ENCODE measurements at regions not wholly inside any gene's neighbourhood (a gene's known extent, or its start where the extent isn't known, plus 50 kb on each side); places are given as distances from the start of the nearest gene placed in this dataset.
"Not testable (repeated sequence)": the region's sequence is repeated elsewhere in the genome, so short reads cannot be mapped to it uniquely, and the experiment has no call there.

DNA sequence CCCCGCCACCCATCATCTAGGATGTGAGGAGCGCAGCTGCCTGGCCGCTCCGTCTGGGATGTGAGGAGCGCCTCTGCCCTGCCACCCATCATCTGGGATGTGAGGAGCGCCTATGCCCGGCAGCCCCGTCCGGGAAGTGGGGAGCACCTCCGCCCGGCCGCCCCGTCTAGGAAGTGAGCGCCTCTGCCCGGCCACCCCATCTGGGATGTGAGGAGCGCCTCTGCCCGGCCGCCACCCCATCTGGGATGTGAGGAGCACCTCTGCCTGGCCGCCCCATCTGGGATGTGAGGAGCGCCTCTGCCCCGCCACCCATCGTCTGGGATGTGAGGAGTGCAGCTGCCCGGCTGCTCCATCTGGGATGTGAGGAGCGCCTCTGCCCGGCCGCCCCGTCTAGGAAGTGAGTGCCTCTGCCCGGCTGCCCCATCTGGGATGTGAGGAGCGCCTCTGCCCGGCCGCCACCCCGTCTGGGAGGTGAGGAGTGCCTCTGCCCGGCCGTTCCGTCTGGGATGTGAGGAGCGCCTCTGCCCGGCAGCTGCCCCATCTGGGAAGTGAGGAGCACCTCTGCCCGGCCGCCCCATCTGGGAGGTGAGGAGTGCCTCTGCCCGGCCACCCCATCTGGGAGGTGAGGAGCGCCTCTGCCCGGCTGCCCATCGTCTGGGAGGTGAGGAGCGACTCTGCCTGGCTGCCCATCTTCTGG is 1086.5 kb downstream of the TYW1 start:
- not testable (repeated sequence) for DNase-seq (ENCODE audit: low spot score)

DNA sequence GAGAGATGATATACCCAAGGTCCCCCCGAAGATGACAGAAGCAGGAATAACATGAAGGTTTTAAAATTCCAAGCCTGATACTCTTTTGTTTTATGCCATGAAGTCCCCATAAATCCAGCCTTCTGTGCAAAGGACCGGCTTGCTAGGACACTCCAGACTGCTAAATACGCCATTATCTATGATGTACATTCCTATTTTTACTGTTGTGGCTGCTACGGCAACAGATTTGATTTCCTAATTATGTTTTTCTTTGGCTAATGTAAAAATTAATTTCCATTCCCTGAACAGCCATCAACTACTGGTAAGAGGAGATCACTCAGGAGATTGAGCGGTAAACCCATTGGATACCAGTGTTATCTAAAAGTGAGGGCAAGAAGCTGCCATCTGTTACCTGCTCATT is 1090.8 kb downstream of the TYW1 start:
- no peak for DNase-seq (ENCODE audit: low spot score)

DNA sequence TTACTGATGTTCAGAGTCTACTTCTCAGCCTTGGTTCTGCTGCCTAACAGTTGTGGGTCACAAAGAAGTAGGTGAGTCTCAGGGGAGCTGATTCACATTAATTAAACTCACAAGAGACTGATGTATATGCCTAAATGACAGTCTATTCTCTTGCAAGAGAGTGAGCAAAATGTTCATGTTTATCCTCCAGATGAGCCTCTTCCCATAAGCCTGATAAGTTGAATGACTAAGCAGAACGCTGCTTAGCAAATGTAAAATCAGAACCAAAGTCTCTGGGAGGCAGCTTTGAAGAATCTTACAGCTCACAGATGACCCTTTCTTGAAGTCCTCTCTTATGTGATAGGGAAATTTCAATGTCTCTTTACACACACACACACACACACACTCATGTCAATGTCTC is 1092.2 kb downstream of the TYW1 start:
- no peak for DNase-seq (ENCODE audit: low spot score)

DNA sequence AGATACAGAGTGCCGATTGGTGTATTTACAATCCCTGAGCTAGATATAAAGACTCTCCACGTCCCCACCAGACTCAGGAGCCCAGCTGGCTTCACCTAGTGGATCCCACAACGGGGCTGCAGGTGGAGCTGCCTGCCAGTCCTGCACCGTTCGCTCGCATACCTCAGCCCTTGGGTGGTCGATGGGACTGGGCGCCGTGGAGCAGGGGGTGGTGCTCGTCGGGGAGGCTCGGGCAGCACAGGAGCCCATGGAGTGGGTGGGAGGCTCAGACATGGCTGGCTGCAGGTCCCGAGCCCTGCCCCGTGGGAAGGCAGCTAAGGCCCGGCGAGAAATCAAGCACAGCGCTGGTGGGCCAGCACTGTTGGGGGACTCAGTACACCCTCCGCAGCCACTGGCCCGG is 1093.6 kb downstream of the TYW1 start:
- DNase-seq (ENCODE audit: low spot score) = not testable (repeated sequence)

DNA sequence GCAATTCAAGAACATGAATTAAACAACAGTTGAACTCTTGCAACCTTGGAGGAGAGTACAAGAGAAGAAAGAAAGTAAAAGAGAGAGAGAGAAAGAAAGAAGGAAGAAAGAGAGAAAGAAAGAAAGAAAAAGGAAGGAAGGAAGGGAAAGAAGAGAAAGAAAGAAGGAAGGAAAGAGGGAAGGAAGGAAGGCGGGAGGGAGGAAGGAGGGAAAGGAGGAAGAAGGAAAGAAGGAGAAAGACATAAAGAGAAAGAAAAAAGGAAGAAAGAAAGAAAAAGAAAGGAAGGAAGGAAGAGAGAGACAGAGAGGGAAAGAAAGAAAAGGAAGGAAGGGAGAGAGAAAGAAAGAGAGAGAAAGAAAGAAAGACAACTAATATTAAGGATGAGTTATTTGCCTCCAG is 1106.7 kb downstream of the TYW1 start:
- DNase-seq (ENCODE audit: low spot score) = no peak

DNA sequence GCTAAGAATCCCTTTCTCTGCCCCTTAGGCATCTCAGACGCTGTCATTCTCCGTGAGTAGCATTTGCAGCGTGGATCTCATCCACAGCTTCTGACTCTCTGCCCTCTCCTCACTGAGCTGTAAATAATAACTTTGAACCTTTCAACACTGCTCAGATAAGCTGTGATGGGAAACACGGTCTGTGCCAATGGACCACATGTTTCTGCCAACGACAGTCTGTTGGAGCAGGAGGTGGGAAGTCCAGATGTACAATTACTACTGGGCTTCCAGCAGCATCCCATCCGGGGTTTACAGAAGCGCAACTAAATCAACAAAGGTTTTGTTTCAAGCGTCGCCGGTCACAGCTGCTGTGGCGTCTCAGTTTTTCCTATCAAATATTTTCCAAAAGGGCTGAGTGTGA is 1110.6 kb downstream of the TYW1 start:
- no peak for DNase-seq (ENCODE audit: low spot score)

DNA sequence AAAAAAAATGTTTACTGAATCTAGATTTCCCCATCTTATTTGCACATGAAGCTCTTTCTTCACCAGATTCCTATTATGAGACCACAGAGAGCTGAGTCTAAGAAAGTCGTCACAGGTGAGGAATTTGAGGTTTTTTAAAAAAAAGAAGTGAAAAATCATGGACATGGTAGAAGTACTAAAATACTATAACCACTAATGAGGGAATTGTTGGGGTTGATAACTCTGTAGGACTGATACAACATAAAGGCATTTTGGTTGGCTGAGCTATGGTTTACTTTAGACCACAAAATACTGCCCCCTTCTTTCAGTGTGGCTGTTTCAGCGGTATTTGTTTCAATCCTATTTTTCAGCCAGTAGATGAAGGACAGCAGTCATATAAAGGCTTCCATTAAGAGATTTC is 1111.3 kb downstream of the TYW1 start:
- DNase-seq (ENCODE audit: low spot score) = no peak

DNA sequence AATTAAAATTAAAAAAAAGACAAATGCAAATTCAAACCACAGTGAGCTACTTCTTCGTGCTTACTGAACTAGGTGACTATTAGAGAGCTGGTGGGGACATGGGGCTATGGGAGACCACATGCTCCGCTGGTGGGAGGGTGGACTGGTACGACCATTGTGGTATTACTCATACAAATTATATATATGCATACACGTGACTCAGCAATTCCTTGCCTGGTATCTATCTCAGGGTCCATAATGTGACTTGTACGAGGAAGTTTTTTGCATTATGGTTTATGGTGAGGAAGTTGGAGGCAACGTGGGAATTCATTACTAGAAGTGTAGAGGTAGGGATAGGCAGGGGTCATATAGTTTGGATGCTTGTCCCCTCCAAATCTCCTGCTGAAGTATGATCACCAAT is 1112.7 kb downstream of the TYW1 start:
- DNase-seq (ENCODE audit: low spot score) = no peak

DNA sequence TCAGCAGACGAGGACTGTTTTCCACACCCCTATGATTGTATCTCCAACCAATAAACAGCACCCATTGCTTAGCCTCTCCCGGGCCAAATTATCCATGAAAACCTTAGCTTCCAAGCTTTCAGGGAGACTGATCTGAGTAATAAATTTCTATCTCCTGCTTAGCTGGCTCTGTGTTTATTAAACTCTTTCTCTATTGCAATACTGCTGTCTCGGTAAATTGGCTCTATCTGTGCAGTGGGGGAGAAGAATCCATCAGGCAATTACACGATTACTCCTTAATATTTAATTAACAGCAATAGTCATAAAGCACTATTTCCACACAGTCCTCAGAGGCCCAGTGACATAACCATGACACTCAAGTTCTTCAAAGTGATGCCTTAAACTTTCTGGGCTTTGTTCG is 1122.8 kb downstream of the TYW1 start:
- no peak for DNase-seq (ENCODE audit: low spot score)

DNA sequence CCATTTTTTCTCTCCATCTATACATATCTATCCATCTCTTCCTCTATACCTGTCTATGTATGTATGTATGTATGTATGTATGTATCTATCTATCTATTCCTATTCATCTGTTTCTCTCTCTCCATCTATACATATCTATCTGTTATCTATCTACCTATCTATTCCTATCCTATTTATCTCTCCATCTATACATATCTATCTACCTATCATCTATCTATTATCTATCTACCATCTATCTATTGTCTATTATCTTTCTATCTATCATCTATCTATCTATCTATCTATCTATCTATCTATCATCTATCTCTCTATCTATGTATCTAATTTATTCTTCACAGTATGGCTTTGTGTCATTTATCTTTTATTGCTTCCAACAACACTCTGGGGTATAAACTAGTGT is 1124.4 kb downstream of the TYW1 start:
- no peak for DNase-seq (ENCODE audit: low spot score)

DNA sequence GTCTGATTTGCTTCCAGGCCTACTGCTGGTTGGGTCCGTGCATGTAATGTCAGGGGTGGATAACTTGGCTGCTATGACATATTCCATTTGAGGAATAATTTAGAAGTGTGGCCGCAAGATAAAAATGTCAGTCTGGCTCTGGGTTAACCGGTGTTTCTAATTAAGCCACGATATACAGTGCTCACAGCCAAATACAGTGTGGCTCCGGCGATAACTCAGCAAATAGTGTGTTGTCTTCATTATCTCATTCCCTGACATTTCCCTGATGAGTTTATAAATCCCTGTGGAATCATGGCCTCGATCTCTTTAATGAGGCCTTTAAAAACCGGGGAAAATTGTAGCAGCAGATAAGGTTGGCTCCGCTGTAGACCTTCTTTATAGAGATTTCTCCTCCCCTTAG is 1125.0 kb downstream of the TYW1 start:
- DNase-seq (ENCODE audit: low spot score) = no peak

DNA sequence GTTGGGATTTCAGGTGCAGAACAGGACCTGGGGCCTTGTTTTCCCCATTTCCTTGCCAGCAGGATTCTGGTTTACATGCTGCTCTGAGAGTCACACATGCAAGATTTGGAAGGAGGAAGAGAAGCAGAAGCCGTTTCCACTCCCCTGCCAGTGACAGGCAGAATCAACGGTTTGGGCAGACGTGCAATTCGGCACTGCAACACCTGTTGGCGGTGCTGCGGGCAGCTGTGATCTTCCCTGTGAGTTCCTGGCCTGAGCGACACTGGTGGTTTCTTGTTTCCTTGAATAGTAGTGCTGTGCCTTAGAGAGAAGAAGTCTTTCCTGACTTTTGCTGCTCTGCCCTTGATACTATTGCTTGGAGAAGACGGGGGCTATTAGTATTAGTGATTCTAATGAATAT is 1126.2 kb downstream of the TYW1 start:
- DNase-seq (ENCODE audit: low spot score) = no peak

DNA sequence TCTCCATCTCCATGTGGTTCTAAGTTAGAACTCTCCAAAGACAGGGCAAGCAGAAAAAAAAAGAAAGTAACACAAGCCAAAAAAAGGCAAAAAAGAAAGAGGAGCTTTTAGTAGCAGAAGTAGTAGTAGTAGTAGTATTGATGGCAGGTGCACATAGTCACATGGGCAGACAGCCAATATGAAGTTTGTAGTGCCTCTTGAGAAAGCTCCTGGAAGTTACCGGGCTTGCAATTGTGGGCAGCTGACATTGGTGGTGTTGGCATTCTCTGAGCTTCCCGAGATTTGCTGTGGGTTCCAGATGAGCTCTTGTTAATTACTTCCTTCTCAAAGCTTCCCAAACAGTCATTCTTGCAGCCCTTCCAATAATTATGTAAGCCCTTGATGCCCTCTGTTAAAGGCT is 1128.5 kb downstream of the TYW1 start:
- DNase-seq (ENCODE audit: low spot score) = no peak

DNA sequence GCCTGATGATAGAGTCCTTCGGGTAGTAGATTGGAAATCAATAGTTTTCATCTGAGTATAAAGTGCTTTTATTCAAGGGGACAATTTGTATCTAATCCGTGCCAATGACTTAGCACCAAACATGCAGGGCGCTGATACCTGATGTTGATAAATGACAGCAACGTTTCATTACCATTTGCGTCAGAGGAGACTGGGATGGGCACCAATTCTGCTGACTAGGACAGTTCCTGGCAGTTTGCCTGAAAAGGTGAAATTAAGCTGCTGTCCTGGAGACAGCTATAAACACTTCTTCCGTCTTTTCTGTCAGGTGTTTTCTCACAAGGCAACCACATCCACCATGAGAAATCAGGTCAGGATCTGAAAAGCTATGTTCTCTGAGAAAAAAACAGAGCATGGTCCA is 1136.4 kb downstream of the TYW1 start:
- no peak for DNase-seq (ENCODE audit: low spot score)

DNA sequence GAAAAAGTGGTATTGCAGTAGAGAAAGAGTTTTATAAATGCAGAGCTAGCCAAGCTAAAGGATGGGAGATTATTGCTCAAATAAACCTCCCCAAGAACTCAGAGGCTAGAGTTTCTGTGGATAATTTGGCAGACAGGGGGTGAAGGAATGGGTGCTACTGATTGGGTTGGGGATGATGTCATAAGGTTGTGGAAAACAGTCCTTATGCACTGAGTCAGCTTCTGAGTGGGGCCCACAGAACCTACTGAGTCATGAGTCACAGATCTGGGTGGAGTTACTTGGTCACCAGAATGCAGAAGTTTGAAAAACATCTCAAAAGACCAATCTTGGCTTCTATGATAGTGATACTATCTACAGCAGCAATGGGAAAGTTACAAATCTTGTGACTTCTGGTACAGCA is 1146.7 kb downstream of the TYW1 start:
- no peak for DNase-seq (ENCODE audit: low spot score)

DNA sequence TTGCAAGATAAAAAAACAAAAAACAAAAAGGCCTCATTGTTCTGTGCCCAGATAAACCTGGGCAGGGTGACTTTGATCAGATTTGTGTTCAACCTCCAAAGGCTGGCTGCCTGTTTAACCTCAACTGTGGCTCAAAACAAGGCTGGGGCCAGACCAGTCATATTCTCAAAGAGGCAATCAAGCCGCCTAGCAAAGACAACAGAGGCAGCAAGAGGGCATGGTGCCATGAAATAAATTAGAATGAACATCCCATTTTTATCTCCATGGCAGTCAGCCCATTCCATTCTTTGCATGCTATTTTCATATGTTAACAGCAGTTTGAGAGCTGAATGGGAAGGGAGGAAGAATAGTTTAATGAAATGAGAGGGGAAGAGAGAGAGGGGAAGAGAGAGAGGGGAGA is 1150.3 kb downstream of the TYW1 start:
- DNase-seq (ENCODE audit: low spot score) = no peak

DNA sequence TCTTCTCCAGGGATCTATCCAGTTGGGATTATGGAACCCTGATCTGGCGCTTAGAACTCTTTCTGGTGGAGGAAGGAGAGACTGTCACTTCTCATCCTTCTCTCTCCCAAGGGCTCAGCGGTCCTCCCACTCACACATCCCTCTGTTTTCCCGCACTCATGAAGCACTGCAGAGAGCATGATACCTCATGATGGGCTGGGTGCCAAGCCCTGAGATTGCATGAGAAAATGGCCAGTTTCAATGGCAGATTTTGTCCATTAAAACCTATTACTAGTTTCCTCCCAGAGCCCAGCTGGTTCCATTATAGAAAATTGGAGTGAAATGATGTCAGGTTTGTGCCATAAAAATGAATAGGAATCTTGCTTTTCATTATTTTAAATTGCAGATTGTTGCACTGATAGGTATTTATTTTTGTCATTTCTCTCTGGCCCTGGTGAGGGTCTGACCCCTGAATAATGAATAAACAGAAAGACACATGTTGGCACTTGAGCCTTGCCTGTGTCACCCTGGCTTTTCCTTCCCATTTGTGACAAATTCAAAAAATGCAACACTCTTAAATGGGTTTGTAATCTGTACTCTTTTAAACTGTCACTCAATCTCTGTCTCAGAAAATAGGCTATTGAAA is 1151.1 kb downstream of the TYW1 start:
- no peak for DNase-seq (ENCODE audit: low spot score)

DNA sequence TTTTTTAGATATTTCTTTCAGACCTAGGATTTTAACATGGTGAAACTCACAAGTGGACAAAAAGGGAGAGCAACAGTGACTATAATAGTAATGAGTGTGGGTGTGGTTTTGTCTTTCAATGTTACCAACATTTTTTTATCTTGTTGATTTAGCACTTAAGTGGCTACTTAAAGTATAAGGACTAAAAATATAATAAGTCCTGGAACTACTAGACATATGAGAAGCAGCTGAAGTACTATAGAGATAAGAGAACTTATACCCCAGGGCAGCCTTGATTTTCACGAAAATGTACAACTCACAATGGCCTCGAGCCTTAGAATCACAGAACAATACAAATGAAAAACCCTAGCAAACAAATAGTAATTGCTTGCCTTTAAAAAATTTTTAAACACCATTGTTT is 1151.8 kb downstream of the TYW1 start:
- no peak for DNase-seq (ENCODE audit: low spot score)

DNA sequence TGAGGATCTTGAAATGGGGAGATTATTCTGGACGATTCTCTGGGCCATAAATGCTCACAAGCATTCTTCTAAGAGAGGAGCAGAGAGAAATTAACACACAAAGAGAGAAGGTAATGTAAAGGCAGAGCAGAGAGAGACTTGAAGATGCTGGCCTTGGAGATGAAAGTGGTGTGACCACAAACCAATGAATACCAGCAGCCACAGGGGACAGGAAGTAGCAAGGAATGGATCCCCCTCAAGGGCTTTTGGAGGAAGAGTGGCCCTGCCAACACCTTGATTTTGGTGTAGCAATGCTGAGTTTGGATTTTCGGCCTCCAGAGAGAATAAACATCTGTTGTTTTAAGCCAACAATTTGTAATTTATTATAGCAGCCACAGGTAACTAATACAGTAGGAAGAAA is 1155.6 kb downstream of the TYW1 start:
- DNase-seq (ENCODE audit: low spot score) = no peak

DNA sequence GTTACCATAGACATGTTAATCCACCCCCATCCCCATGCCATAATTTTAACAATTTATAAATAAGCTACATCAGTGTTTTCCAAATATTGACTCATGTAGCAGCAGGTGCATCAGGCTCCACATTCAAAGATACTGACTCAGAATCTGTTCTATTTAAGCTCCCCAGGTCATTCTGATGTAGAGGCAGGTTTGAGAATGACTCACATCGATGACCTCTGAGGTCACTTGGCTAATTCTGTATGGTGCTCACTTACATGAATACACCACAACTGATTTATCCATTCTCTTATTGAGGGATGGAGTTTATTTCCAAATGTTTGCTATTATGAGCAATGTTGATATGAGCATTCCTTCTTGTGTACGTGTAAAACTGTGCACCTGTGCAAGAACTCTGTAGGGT is 1159.0 kb downstream of the TYW1 start:
- DNase-seq (ENCODE audit: low spot score) = no peak

DNA sequence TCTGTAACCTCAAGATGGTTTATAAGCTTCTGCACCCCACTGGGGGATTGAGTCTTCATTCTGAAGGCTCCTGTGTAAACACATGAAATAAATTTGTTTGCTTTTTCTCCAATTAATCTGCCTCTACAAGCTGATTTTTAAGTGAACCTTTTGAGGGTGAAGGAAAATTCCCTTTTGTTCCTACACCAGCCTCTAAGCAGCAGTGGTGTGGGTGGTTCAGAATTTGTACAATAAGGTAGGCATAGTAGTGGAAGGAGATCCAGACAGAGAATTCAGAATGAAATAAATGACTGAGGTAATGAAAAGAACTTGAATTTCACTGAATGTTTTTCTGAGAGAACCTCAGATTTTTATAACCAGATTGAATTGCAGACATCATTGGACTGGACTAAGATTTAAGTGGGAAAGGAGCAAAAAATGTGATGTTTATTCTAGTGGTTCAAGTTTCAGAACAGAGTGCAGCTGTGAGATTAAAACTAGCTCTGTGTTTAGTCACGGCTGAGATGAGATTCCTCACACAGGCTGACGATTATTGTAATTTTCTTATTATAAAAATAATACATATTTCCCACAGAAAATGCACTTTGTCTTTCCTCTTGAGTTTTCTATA is 1162.2 kb downstream of the TYW1 start:
- no peak for DNase-seq (ENCODE audit: low spot score)

DNA sequence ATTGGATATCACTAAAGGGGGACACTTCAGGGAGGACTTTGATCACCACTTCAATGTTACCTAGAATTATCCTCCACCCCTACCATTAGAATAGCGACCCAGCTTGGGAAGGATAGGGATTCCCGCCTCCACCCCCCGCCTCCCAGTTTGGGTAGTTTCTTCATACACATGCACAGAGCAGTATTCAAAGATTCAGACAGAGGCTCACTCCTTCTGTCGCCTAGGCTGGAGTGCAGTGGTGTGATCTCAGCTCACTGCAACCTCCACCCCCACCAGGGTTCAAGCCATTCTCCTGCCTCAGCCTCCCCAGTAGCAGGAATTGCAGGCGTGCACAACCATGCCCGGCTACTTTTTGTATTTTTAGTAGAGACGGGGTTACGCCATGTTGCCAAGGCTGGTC is 1166.1 kb downstream of the TYW1 start:
- no peak for DNase-seq (ENCODE audit: low spot score)

DNA sequence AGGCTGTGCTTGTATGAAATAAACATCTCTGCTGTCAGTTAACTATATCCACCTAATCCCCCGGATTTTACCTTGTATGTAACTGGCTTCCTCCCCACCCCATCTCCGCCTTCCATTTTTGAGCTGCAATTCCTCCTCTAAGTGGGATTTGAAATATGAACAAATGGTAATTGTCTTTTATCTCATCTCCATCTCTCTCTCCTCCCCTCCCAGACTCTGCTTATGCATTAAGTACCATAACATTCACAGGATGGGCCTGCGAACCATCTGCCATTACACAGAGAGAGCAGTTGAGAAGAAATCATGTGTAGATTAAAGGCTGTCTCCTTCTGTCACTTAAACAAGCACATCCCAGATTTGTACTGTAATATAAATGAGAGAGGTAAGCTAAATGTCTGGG is 1169.9 kb downstream of the TYW1 start:
- DNase-seq (ENCODE audit: low spot score) = no peak

DNA sequence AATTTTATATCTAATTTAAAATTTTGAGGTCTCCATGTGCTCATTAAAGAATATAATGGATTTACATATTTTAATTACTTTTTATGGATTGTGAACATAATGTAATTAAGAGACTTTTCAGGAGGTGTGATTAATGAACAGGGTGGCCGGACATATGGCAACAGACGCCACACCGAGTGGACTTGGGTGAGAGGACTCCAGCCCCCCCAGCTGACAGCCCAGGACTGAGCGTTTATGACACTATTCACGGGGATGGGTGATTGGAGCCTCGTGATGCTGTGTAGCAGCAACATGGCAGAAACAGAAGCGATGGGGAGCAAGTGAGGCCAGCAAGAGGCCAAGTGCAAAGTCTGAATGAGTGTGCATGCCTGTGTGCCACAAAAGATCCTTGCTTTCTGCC is 1176.9 kb downstream of the TYW1 start:
- DNase-seq (ENCODE audit: low spot score) = no peak

Data from COLO829 (cell line).